Astrocyte (in vitro differentiated cells and primary cell): ENCODE measurements at regions not wholly inside any gene's neighbourhood (a gene's known extent, or its start where the extent isn't known, plus 50 kb on each side); places are given as distances from the start of the nearest gene placed in this dataset.

ENCODE experiments used
- DNase-seq: peaks from one replicate; pipeline ENCODE4 v3.0.0-alpha.2; 2010; ENCODE audit warnings: low read depth
- FAIRE-seq: peaks from 2 replicates; lab custom pipeline; 2011; peaks lifted over from hg19 to GRCh38; lab: Jason Lieb, UNC
- H2AFZ ChIP-seq: 2 replicates; pipeline ENCODE4 v1.6.0; 2012; ENCODE audit warnings: low read depth, low read length, inconsistent platforms
- H3K27ac ChIP-seq: 2 replicates; pipeline ENCODE4 v1.5.1; 2011; ENCODE audit warnings: low read depth, low read length, inconsistent platforms
- H3K27me3 ChIP-seq: 2 replicates; pipeline ENCODE4 v1.6.0; 2011; ENCODE audit warnings: low read length, inconsistent platforms; ENCODE audit not compliant: insufficient read depth
- H3K36me3 ChIP-seq: 2 replicates; pipeline ENCODE4 v1.5.1; 2011; ENCODE audit warnings: low read length, inconsistent platforms; ENCODE audit not compliant: insufficient read depth
- H3K4me1 ChIP-seq: 2 replicates; pipeline ENCODE4 v1.5.1; 2011; ENCODE audit warnings: low read length, inconsistent platforms; ENCODE audit not compliant: insufficient read depth
- H3K4me2 ChIP-seq: 2 replicates; pipeline ENCODE4 v1.6.0; 2012; ENCODE audit warnings: low read length, inconsistent platforms
- H3K4me3 ChIP-seq: 2 replicates; pipeline ENCODE4 v1.5.1; 2011; ENCODE audit warnings: low read depth, mild to moderate bottlenecking, low read length, inconsistent platforms; ENCODE audit not compliant: insufficient read depth
- H3K79me2 ChIP-seq: 2 replicates; pipeline ENCODE4 v1.6.0; 2012; ENCODE audit warnings: mild to moderate bottlenecking, low read length, inconsistent platforms; ENCODE audit not compliant: insufficient read depth
- H3K9ac ChIP-seq: 2 replicates; pipeline ENCODE4 v1.6.0; 2012; ENCODE audit warnings: mild to moderate bottlenecking, low read length, inconsistent platforms
- H3K9me3 ChIP-seq: 2 replicates; pipeline ENCODE4 v1.5.1; 2012; ENCODE audit warnings: low read depth, mild to moderate bottlenecking, low read length, inconsistent platforms; ENCODE audit not compliant: insufficient read depth
- H4K20me1 ChIP-seq: 2 replicates; pipeline ENCODE4 v1.6.0; 2012; ENCODE audit warnings: low read length, inconsistent platforms; ENCODE audit not compliant: insufficient read depth
- H3K27ac Mint-ChIP-seq: one replicate; pipeline ENCODE4 v1.8.0; 2021; ENCODE audit warnings: mild to moderate bottlenecking, mixed read lengths; ENCODE audit not compliant: unreplicated experiment
- H3K27me3 Mint-ChIP-seq: one replicate; pipeline ENCODE4 v1.8.0; 2021; ENCODE audit warnings: low read depth, mixed read lengths; ENCODE audit not compliant: unreplicated experiment
- H3K36me3 Mint-ChIP-seq: one replicate; pipeline ENCODE4 v1.8.0; 2021; ENCODE audit warnings: low read depth, mixed read lengths; ENCODE audit not compliant: unreplicated experiment
- H3K4me1 Mint-ChIP-seq: one replicate; pipeline ENCODE4 v1.8.0; 2021; ENCODE audit warnings: low read depth, mixed read lengths; ENCODE audit not compliant: unreplicated experiment
- H3K4me3 Mint-ChIP-seq: one replicate; pipeline ENCODE4 v1.8.0; 2021; ENCODE audit warnings: mild to moderate bottlenecking, moderate library complexity, mixed read lengths; ENCODE audit not compliant: unreplicated experiment
- H3K9me3 Mint-ChIP-seq: one replicate; pipeline ENCODE4 v1.8.0; 2021; ENCODE audit warnings: mild to moderate bottlenecking, mixed read lengths; ENCODE audit not compliant: unreplicated experiment
- CTCF ChIP-seq: IDR thresholded peaks from 2 replicates; pipeline ENCODE4 v1.5.1; 2011; ENCODE audit warnings: low read depth, mild to moderate bottlenecking, inconsistent platforms, low read length, moderate library complexity; ENCODE audit not compliant: insufficient read depth
- EZH2 ChIP-seq: IDR thresholded peaks from 2 replicates; pipeline ENCODE4 v1.6.1; 2012; ENCODE audit warnings: mild to moderate bottlenecking, low read length, inconsistent platforms; ENCODE audit not compliant: insufficient read depth

DNA sequence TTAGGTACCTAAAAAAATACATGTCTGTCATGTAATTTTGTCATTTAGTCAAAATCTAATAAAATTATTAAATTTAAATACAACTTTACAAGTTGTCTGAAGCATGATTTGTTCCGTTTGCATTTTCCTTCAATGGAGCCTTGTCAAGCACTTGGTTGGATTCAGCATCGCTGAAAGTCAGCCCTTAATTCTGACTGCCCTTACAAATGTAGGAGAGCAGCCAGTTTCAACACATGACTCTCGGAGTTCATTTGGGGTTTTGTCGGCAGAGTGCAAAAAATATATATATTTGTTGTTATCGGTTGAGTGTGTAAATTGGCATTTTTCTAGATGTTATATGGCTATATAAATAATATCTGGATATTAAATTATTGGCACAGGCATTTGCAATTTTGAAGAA is 180.6 kb downstream of the RPS12 start:
- TF ChIP-seq CTCF (no peak), EZH2 (no peak)
- Histone ChIP-seq H3K9ac (no peak overlapping the region), H3K4me3 (no peak overlapping the region), H3K4me2 (no peak overlapping the region), H3K4me1 (no peaks in the 10 kb centered on the region), H2AFZ (no peak overlapping the region), H3K36me3 (no peaks in the 10 kb centered on the region), H3K27ac (no peak overlapping the region), H3K27me3 (no peaks in the 10 kb centered on the region), H3K79me2 (no peaks in the 10 kb centered on the region), H3K9me3 (no peaks in the 10 kb centered on the region), H4K20me1 (no peaks in the 10 kb centered on the region)
- no peak for FAIRE-seq
- H3K4me1 Mint-ChIP-seq, result peaks cover 7% of the 10 kb centered on the region
- no peak overlapping the region for H3K27ac Mint-ChIP-seq
- H3K36me3 Mint-ChIP-seq, result no peaks in the 10 kb centered on the region
- no peak for DNase-seq
- no peaks in the 10 kb centered on the region for H3K9me3 Mint-ChIP-seq
- H3K4me3 Mint-ChIP-seq, result no peak overlapping the region
- H3K27me3 Mint-ChIP-seq, result no peaks in the 10 kb centered on the region

GRCh38 chr6:132995432-132995831 is 181.1 kb downstream of the RPS12 start:
- Histone ChIP-seq H3K9ac (no peak overlapping the region), H3K27ac (no peak overlapping the region), H3K27me3 (no peaks in the 10 kb centered on the region), H3K9me3 (no peaks in the 10 kb centered on the region), H3K4me3 (no peak overlapping the region), H3K4me2 (no peak overlapping the region), H3K36me3 (no peaks in the 10 kb centered on the region), H2AFZ (no peak overlapping the region), H3K4me1 (no peaks in the 10 kb centered on the region), H4K20me1 (no peaks in the 10 kb centered on the region), H3K79me2 (no peaks in the 10 kb centered on the region)
- peak; percentile 4 for DNase-seq
- H3K36me3 Mint-ChIP-seq, result no peaks in the 10 kb centered on the region
- H3K27me3 Mint-ChIP-seq, result no peaks in the 10 kb centered on the region
- no peak for TF ChIP-seq CTCF
- no peak for TF ChIP-seq EZH2
- no peak overlapping the region for H3K27ac Mint-ChIP-seq
- no peaks in the 10 kb centered on the region for H3K9me3 Mint-ChIP-seq
- peaks cover 7% of the 10 kb centered on the region for H3K4me1 Mint-ChIP-seq
- no peak overlapping the region for H3K4me3 Mint-ChIP-seq
- FAIRE-seq, result no peak

DNA sequence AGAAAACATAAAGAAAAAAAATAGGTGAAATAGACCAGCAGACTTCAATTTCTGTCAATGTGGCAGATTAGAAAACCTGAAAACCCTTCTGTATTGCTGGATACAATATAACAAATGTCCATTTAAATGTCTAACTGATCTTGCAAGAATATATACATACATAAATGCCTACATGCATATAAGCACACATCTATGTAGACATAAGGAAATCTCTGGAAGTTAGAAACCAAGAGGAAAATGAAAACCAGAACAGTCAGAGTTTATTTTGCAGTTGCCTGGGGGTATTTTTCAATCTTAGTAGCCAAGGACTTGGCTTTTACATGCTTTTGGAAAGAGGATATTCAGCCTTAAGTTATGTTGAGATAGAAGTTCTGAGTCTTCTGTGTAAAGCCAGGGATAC is 184.0 kb downstream of the RPS12 start:
- H3K27ac ChIP-seq, result no peak overlapping the region
- Mint-ChIP-seq H3K27me3 (no peaks in the 10 kb centered on the region), H3K9me3 (no peaks in the 10 kb centered on the region), H3K36me3 (no peaks in the 10 kb centered on the region), H3K4me3 (no peak overlapping the region), H3K27ac (no peak overlapping the region), H3K4me1 (peaks cover 7% of the 10 kb centered on the region)
- H3K4me3 ChIP-seq, result no peak overlapping the region
- H2AFZ ChIP-seq, result no peak overlapping the region
- H3K27me3 ChIP-seq, result no peaks in the 10 kb centered on the region
- H3K9ac ChIP-seq, result no peak overlapping the region
- TF ChIP-seq CTCF (no peak), EZH2 (no peak)
- no peaks in the 10 kb centered on the region for H4K20me1 ChIP-seq
- H3K4me1 ChIP-seq, result no peaks in the 10 kb centered on the region
- no peak overlapping the region for H3K4me2 ChIP-seq
- no peak for DNase-seq
- H3K79me2 ChIP-seq, result no peaks in the 10 kb centered on the region
- no peaks in the 10 kb centered on the region for H3K9me3 ChIP-seq
- no peaks in the 10 kb centered on the region for H3K36me3 ChIP-seq
- no peak for FAIRE-seq
